A549 (cell line): ENCODE measurements at regions not wholly inside any gene's neighbourhood (a gene's known extent, or its start where the extent isn't known, plus 50 kb on each side); places are given as distances from the start of the nearest gene placed in this dataset.

ENCODE experiments used
- MAFK ChIP-seq: fragments of 450-650 bp; IDR thresholded peaks from 2 replicates; pipeline ENCODE4 v1.6.1; 2014; ENCODE audit not compliant: partially characterized antibody
- RAD21 ChIP-seq, 2 experiments: fragments of >200 bp in 1 of 2; sonication (Bioruptor Twin) in 1 of 2; formaldehyde crosslinking in 1 of 2; IDR thresholded peaks in 1 of 2; conservative IDR thresholded peaks in 1 of 2; 2 replicates in 1 of 2; 3 replicates in 1 of 2; pipeline ENCODE4 v1.6.1; 2012 to 2018; ENCODE audit warnings: inconsistent platforms in 1 of 2
- RNF2 ChIP-seq: fragments of 200-600 bp; sonication (generic); IDR thresholded peaks from 2 replicates; pipeline ENCODE4 v1.6.1; 2016; ENCODE audit warnings: low read depth, mild to moderate bottlenecking, antibody characterized with exemption, moderate library complexity, borderline replicate concordance
- TF ChIP-seq, protein P1 (sequence below): fragments of >200 bp; sonication (Bioruptor Twin); formaldehyde crosslinking; IDR thresholded peaks from 3 replicates; pipeline ENCODE4 v1.5.1; 2016

- TF ChIP-seq RNF2 (no peak), MAFK (no peak), RAD21 (conservative IDR thresholded peaks at IDR 0.05 in 1 of 2, IDR thresholded peaks at IDR 0.05 in 1 of 2) (no peak)
- TF ChIP-seq, protein P1, sequence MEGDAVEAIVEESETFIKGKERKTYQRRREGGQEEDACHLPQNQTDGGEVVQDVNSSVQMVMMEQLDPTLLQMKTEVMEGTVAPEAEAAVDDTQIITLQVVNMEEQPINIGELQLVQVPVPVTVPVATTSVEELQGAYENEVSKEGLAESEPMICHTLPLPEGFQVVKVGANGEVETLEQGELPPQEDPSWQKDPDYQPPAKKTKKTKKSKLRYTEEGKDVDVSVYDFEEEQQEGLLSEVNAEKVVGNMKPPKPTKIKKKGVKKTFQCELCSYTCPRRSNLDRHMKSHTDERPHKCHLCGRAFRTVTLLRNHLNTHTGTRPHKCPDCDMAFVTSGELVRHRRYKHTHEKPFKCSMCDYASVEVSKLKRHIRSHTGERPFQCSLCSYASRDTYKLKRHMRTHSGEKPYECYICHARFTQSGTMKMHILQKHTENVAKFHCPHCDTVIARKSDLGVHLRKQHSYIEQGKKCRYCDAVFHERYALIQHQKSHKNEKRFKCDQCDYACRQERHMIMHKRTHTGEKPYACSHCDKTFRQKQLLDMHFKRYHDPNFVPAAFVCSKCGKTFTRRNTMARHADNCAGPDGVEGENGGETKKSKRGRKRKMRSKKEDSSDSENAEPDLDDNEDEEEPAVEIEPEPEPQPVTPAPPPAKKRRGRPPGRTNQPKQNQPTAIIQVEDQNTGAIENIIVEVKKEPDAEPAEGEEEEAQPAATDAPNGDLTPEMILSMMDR, result no peak
Observed at GRCh38 chr1:222107267-222107666, 365.4 kb upstream of the DUSP10 start.
